ENCODE measurements at regions not wholly inside any gene's neighbourhood (a gene's known extent, or its start where the extent isn't known, plus 50 kb on each side); places are given as distances from the start of the nearest gene placed in this dataset.

DNA sequence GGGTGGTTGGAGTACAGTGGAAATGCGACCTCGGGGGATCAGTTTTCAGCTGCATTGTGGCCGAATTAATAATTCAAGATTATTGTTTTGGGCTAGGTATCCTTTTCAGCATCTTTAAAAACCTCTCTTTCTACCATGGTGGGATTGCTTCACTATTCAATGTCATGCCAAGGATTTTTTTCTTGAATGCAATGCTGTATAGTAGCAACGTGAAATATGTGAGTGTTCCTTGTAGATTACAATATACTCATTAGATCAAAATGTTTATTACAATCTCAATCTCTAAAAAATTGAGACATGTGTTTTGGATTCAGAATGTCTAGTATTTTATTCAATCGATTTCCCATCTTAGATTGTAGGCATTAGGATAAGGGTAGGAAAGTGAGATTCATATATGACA is 586.5 kb upstream of the TBL1XR1 start:
- no peak for TF ChIP-seq EZH2 (IDR thresholded peaks at IDR 0.05; ENCODE audit: borderline replicate concordance, low read depth, low read length, poor library complexity, severe bottlenecking)
- TF ChIP-seq, protein P1, sequence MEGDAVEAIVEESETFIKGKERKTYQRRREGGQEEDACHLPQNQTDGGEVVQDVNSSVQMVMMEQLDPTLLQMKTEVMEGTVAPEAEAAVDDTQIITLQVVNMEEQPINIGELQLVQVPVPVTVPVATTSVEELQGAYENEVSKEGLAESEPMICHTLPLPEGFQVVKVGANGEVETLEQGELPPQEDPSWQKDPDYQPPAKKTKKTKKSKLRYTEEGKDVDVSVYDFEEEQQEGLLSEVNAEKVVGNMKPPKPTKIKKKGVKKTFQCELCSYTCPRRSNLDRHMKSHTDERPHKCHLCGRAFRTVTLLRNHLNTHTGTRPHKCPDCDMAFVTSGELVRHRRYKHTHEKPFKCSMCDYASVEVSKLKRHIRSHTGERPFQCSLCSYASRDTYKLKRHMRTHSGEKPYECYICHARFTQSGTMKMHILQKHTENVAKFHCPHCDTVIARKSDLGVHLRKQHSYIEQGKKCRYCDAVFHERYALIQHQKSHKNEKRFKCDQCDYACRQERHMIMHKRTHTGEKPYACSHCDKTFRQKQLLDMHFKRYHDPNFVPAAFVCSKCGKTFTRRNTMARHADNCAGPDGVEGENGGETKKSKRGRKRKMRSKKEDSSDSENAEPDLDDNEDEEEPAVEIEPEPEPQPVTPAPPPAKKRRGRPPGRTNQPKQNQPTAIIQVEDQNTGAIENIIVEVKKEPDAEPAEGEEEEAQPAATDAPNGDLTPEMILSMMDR (conservative IDR thresholded peaks at IDR 0.05; ENCODE audit: low read depth, low read length) = no peak

All from A673 (cell line).